ENCODE measurements at regions not wholly inside any gene's neighbourhood (a gene's known extent, or its start where the extent isn't known, plus 50 kb on each side); places are given as distances from the start of the nearest gene placed in this dataset.
"Not testable (repeated sequence)": the region's sequence is repeated elsewhere in the genome, so short reads cannot be mapped to it uniquely, and the experiment has no call there.

GRCh38 chr12:116448165-116448739 is 110.9 kb upstream of the MAP1LC3B2 start:
- Histone ChIP-seq H3K27ac (no peak overlapping the region), H3K36me3 (no peaks in the 10 kb centered on the region), H3K4me1 (no peaks in the 10 kb centered on the region), H3K27me3 (no peaks in the 10 kb centered on the region), H3K4me3 (no peak overlapping the region), H3K9me3 (no peaks in the 10 kb centered on the region)
- intact Hi-C loops (cut with DNase I; ENCODE audit: low total_unique reads), result no loop called here
- no peak for DNase-seq
- TF ChIP-seq CTCF (IDR thresholded peaks at IDR 0.05), result no peak

- Histone ChIP-seq H3K27me3 (no peaks in the 10 kb centered on the region), H3K9me3 (no peaks in the 10 kb centered on the region), H3K4me3 (no peak overlapping the region), H3K4me1 (peaks cover 0 to 10% (median 9%) of the 10 kb centered on the region in 4 donors), H3K27ac (no peak overlapping the region), H3K36me3 (no peaks in the 10 kb centered on the region)
- no peak for TF ChIP-seq CTCF (IDR thresholded peaks at IDR 0.05)
- DNase-seq, result no peak
- intact Hi-C loops (cut with DNase I; ENCODE audit: low total_unique reads), result no loop called here
Measured at GRCh38 chr12:116450406-116450910, 108.7 kb upstream of the MAP1LC3B2 start.

GRCh38 chr12:116452975-116453374 is 106.2 kb upstream of the MAP1LC3B2 start:
- H3K4me3 ChIP-seq; H3K27me3 ChIP-seq; DNase-seq; H3K9me3 ChIP-seq; H3K36me3 ChIP-seq; intact Hi-C loops (cut with DNase I; ENCODE audit: low total_unique reads); H3K27ac ChIP-seq: not testable (repeated sequence)
- peaks cover 0 to 26% (median 23%) of the 10 kb centered on the region in 4 donors for H3K4me1 ChIP-seq

- no peak overlapping the region for H3K4me3 ChIP-seq
- TF ChIP-seq CTCF (IDR thresholded peaks at IDR 0.05), result no peak
- no peaks in the 10 kb centered on the region for H3K36me3 ChIP-seq
- H3K27me3 ChIP-seq, result no peaks in the 10 kb centered on the region
- no peaks in the 10 kb centered on the region for H3K9me3 ChIP-seq
- DNase-seq, result no peak
- peaks cover 0 to 26% (median 23%) of the 10 kb centered on the region in 4 donors for H3K4me1 ChIP-seq
- intact Hi-C loops (cut with DNase I; ENCODE audit: low total_unique reads), result no loop called here
- H3K27ac ChIP-seq, result no peak overlapping the region
Measured at GRCh38 chr12:116453631-116454030, 105.5 kb upstream of the MAP1LC3B2 start.

- Histone ChIP-seq H3K4me3 (no peak overlapping the region), H3K9me3 (no peaks in the 10 kb centered on the region)
- intact Hi-C loops (cut with DNase I; ENCODE audit: low total_unique reads), result no loop called here
Measured at GRCh38 chr12:116454076-116454475, 105.1 kb upstream of the MAP1LC3B2 start.

More at GRCh38 chr12:116454076-116454475, 105.1 kb upstream of the MAP1LC3B2 start:
- Histone ChIP-seq H3K36me3 (no peaks in the 10 kb centered on the region), H3K27me3 (no peaks in the 10 kb centered on the region), H3K4me1 (peaks cover 0 to 26% (median 23%) of the 10 kb centered on the region in 4 donors), H3K27ac (no peak overlapping the region)
- no peak for DNase-seq
- TF ChIP-seq CTCF (IDR thresholded peaks at IDR 0.05), result no peak
